Head of caudate nucleus (tissue), 42 donors: ENCODE measurements at regions not wholly inside any gene's neighbourhood (a gene's known extent, or its start where the extent isn't known, plus 50 kb on each side); places are given as distances from the start of the nearest gene placed in this dataset.
A peak's percentile ranks its signal among the peaks of the same experiment; 100 is the strongest.

Source experiments
- DNase-seq, 42 donors: peaks; one replicate each; pipeline versions ENCODE4 v3.0.0 to v3.0.0-alpha.2; 2020 to 2021; ENCODE audit warnings: mixed read lengths in 7 of 42
- intact Hi-C: fragments of 100-400 bp; cut with DNase I; formaldehyde crosslinking; loops from one replicate; pipeline ENCODE4 v1.15.0; 2022

DNA sequence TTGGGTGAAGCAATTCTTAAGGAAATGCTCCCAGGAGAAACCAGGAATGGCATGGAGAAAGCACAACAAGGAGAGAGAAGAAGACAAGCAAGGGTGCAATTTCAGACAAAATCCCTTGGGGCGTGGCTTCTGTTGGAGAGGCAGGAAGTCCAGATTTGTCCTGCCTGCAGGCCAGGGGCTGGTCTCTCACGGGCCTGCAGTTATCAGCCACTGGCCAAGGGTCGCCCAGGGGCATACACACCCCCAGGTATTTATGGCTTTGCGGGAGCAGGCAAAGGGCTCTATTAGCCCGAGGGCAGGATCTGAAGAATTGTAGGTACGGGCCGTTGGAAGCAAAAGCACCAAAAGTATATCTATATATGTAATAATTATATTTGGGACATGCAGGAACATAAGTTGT is 87.7 kb downstream of the IYD start:
- intact Hi-C loops = no loop called here
- no peak for DNase-seq

DNA sequence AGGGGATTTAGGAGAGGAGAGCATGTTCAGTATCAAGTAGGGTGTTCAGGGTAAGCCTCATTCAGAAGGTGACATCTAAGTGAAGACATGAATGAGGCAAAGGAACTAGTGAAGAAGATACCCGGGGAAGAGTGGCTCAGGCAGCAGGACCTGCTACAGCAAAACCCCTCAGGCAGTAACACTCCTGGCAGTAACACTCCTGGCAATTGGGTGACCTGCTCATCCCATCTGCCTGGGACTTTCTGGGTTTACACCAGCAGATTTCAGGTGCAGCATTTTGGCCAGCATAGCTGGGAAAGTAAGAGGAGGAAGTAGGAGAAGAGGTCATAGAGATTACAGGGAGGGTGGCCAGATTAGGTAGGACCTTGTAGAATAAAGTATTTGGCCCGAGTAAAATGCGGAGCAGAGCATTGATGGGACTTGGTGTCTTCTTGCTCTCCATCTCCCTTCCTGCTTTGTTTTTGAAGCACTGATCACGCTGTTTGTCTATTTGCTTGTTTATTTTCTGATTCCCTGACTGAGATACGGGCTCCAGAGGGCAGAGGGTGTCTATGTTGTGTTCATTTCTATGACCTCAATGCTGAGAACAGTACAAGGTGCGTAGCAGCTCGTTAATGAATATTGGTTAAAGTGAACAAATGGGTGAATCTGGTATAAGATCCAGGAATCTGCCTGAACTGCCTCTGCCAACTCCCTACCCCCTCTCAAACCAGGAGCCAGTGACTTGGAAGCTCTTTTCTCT is 88.3 kb downstream of the IYD start:
- intact Hi-C loops = no loop called here

DNA sequence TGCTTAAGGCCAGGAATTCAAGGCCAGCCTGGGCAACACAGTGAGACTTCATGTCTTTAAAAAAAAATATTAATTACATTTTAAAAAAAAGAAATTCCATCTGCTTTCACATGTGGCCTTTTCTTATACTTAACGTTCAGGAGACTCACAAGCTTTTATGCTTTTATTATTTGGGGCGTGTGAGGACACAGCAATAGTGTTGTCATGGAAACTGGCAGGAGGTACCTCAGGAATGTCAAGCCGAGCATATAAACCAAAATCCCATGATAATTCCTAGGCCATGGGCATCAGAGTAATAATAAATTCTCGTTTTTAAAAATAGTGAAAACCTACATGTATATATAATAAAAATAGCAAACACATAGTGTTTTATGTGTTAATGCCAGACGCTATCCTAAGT is 89.8 kb downstream of the IYD start:
- no peak for DNase-seq
- intact Hi-C loops = no loop called here

More for the DNA sequence above, 88.3 kb downstream of the IYD start:
- DNase-seq = no peak

DNA sequence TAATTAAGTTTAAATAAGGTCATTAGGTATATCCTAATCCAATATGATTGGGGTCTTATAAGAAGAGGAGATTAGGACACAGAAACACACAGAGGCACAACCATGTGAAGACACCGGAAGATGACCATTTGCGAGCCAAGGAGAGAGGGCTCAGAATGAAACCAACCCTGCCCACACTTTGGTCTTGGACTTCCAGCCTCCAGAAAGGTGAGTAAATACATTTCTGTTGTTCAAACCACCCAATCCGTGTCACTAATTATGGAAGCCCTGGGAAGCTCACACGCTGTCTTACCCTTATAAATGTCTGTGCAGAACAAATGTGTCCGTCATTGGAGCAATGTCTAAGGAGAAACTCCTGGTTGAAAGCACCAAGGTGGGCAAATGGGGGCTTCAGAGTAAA is 95.0 kb downstream of the IYD start:
- DNase-seq = no peak
- intact Hi-C loops = no loop called here

DNA sequence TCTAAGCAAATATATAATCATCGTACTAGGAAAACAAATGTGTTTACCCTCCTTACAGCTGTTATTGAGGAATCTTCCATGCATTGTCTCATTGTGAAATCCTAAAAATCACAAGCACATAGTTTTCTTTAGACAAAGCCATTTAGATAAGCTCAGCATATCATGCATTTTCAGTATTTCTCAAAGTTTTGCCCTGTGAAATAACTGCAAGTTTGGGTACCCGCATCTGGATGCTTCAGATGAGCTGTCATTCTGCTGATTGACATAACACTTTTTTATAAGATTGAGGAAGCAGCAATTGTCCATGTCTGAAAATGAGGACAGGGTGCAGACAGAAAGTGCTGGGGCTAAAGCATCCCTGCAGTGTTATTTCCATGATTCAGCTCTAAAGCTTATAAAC is 96.2 kb downstream of the IYD start:
- no peak for DNase-seq
- intact Hi-C loops = no loop called here

DNA sequence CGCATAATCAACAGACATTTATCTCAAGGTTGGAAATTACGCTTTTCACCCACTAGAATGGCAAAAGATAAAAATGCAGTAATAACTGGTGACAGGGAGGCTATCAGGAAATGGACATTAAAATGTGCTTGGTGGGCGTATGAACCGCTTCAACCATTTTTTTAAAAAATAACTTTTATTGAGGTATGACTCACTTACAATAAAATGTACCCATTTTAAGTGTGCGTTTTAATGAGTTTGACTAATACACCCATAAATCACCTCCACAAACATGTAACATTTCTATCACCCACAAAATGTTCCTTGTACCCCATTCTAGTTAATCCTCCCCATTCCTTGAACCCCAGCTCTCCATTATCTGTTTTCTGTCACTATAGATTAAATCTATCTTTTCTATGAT is 96.8 kb downstream of the IYD start:
- DNase-seq = no peak
- intact Hi-C loops = no loop called here

DNA sequence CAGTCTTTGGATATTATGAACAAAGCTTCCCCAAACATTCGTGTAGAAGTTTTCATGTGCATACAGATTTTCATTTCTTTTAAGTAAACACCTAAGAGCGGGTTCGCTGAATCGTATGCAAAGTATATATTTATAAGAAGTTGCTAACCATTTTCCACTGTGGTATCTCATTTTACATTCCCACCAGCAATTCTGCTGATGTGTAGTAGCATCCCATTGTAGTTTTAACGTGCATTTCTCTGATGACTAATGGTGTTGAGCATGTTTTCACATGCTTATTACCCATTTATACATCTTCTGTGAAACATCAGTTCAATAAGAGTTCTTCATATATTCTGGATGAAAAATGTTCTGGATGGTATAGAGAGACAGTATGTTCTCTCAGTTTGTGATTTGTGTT is 97.4 kb downstream of the IYD start:
- intact Hi-C loops = no loop called here
- no peak for DNase-seq

DNA sequence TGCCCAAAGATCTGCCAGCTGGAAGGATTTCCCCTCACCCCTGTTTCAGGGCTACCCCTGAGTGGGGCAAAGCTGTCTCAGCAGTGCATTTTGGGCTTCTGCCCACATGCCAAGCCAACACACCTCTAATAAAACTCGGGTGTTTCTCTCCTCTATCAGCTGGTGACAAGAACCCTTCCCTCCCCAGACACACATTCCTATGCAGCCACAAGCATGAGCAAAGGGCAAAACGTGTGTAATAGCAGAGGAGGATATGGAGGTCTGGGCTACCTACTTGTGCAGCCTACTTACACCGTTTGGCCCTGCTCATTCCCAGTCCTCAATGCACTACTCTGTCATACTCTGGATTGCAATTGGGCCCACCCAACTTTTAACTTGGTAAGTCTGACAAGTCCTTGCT is 101.3 kb downstream of the IYD start:
- intact Hi-C loops = no loop called here
- DNase-seq = peak in 1 of 42 donors; percentile 19

DNA sequence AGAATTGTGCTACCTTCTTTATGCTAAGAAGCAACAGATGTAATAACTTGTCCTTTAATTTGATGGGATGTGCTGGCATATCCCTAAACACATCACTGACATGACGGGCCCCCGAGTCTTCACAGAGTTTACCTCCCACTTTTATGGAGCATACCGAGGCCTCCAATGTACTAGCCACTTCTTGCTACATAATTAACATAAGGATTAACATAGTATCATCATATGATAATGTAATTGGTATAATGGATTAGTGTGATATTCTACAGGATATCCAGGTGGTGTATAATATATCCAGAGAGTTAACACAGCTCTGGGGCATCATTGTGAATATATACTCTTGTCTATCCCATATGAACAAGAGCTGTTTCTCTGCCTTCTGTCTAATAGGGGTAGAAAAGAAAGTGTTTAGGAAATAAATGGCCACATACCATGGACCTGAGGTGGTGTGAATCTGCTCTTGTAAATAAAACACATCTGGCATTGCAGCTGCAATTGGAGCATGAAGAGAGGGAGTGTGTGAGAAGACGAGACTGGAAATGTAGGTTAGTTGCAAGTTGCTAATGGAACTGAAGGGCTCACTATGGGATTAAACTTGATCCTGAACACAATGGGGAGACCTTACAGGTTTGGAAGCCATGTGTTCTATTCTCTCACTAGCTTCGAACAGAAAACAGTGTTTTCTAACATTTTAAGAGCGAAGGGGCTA is 102.3 kb downstream of the IYD start:
- DNase-seq = no peak

DNA sequence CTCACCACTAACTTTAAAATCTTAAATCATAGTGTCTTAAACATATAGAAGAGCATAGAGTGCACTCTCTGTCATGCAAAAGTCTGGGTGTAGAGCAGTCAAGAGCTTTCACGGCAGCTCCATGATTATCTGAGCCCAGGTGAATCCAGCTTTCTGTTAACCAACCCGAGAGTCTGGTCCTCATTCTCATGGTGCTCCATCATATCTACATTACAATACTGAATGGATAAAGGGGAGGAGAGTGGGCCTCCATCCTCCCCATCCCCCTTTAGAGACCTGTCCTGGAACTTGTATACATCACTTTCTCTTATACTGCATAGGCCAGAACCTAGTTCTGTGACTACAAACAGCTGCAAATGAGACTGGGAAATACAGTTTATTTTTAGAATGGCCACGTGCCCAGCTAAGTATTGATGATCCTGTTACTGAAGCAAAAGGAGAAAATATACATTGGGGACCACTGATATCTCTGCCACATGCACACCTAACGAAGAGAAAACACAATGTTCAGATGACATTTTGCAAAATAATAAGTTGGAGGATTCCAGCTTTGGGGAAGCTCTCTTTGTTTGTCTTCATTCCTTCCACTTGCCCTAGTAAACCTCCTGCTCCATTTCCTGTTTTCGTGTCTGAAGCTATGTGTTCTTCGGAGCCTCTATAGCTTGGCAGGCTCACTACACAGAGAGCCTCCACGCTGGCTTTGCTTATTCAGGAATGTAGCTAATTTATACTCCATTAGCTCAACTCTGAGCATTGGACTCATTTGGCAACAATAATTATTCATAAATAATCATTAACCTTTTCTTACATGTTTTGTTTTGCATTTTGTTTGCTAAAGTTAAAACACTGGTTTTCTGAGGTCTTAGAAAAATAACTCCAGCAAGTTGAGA is 110.1 kb downstream of the IYD start:
- no peak for DNase-seq
- intact Hi-C loops = no loop called here

More for the DNA sequence above, 102.3 kb downstream of the IYD start:
- intact Hi-C loops = no loop called here

DNA sequence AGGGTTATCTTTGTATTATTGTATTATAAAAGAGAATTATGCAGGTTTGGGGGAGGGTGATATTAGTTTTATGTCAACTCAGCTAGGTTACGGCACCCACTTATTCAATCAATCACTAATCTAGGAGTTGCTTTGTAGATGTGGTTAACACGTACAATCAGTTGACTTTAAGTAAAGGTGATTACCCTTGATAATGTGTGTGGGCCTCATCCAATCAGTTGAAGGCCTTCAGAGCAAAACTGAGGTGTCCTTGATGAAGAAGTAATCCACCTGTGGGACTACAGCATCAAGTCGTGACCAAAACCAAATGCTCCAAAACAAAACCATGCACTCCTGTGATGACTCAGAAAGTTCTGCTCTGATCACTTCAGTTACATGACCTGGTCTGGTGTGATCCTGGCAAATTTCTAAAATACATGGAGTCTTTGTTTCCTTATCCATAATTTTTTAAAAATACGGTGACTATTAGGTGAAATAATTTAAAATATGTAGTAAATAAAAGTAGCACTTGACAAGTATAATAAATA is 114.1 kb downstream of the IYD start:
- intact Hi-C loops = no loop called here

DNA sequence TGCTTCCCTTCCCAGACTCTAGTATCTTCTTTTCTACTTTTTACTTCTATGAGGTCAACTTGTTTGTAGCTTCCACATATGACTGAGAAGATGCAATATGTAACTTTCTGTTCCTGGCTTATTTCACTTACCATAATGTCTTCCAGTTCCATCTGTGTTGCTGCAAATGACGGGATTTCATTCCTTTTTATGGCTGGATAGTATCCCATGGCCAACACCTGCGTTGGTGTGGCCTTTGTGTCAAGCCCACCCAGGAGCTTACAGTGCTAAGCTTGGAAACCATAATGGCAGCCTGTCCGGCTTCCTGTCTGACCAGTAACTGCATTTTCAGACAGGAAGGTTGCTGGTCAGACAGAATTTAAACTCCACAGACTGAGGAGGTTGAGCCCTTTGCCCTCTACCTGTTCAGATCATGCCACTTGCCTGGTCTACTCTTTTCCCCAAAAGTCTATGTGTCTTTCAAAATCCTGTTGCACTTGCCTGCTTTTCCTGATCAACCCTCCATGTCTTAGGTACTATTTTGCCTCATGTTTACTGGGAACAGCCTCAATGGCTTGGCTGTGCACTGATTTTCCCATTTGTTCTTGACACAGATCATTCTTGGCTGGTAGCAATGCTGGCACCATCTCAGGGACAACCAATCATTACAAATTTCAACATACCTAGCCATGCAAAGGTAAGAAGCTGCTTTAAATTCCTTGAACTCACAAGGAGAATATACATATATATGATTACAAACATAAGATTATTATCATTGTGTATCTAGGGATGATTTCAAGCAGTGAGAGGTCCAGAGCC is 114.3 kb upstream of the PLEKHG1 start:
- intact Hi-C loops = no loop called here

More for the DNA sequence above, 114.1 kb downstream of the IYD start:
- DNase-seq = no peak

DNA sequence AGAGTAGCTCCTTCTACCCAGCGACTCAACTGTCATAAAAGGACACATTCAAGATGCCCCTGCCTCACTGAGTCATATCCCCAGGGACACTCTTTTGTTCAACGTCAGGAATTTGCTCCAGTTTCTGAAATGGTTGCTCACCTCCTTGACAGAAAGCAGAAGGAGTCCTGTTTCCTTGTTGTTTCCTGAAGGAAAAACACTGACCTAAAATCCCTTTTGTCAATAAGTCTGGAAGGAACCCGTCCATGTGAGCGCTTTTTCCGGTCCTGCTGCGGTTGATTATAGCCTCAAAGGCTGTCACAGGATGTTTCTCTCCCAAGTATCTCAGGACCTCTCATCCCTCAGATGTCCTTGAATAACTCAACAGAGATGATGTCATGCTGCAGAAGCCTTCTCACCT is 113.6 kb upstream of the PLEKHG1 start:
- DNase-seq = no peak
- intact Hi-C loops = no loop called here

More for the DNA sequence above, 114.3 kb upstream of the PLEKHG1 start:
- DNase-seq = no peak

DNA sequence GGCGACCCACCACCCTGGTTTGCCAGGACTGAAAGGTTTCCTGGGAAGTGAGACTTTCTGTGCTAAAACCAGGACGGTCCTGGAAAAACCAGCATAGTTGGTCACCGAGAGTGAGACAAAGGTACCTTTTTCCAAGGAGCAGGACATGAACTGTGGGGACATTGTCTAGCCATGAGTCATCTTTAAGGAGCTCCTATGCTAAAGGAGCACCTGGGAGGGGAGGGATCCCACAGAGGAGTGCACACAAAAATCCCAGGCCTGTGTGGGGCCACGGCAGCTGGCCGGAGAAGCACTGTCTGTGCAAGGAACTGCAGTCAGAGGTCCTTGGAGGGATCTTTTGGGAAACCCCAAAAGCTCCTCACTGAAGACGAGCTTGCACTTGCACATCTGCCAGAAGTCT is 109.1 kb upstream of the PLEKHG1 start:
- no peak for DNase-seq
- intact Hi-C loops = no loop called here

DNA sequence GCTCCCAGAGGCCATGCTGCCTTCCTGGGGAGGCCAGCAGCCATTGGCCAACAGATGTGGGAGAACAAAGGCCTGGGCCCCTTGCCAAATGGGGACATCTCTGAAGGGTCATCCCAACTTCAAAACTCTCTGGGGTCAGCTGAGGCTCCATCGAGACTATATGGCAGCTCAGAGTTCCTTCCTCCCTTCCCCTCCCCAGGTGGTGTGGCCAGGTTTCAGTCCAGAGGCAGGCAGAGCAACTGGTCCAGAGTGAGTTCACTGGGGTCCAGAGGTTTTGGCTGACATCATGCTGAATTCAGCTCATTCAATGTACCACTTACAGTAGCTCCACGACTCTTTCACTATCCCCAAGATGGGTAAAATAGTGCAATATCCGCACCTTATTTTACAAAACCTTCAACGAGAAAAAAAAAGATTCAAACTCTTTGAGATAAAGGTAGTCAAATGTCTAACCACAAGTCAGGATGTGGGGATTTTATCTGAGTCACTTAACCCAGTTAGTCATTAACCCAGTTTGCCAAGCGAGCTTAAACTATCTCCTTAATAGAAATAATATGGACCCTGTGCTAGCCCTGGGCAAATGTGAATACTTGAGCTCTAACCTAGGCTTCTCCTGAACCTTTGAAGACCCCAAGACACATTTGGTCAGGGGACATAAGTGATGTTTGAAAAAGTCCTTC is 108.4 kb upstream of the PLEKHG1 start:
- intact Hi-C loops = no loop called here

DNA sequence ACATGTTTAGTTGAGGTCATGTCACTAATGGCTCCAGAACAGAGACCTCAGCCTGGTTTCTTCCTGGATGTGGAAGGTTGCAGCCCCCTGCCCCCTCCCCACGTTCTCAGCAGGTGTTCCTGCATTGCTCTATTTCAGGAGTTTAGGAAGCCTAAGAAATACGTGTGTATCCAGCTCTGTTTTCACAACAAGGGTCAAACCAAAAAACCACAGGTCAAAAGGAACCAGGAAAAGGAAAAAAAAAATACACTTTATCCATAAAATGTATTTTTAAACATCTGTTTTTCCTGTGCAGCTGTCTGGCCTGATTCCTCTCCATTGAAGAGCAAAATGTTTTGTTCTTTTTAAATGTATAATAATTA is 107.9 kb upstream of the PLEKHG1 start:
- no peak for DNase-seq
- intact Hi-C loops = no loop called here

More for the DNA sequence above, 108.4 kb upstream of the PLEKHG1 start:
- no peak for DNase-seq

DNA sequence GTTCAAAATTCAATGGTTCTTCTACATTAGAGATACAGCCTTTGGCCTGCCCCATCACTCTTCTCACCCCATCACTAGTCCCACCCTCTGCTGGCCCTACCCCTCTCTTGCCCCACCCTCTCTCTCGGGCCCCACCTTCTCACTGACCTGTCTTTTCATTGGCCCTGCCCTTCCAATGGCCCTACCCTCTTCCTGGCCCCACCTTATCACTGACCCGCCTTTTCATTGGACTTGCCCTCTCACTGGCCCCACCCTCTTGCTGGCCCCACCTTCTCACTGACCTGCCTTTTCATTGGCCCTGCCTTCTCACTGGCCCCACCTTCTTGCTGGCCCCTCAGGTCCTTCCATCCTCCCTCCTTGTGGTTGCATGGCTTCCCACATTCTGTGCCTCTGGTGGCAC is 107.2 kb upstream of the PLEKHG1 start:
- intact Hi-C loops = no loop called here
- DNase-seq = no peak

DNA sequence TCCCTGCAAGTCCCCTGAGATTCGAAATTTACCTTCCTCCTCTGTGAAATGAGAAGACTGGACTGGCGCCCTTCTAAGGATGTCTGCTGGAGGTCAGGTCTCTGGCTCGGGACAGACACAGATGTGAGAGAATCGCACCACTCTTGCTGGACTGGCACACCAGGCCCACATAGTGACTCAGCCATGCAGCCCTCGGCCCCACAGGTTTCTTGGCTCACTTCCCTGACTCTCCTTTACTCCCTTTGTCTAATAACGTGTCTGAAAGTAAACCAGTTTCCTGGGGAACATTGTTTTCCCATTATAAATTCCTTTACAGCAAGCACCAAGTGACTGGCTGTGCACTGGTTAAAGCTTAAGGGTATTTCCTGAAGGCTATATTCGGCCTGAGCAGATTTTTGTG is 106.7 kb upstream of the PLEKHG1 start:
- intact Hi-C loops = no loop called here
- DNase-seq = no peak
